Ovary (tissue), 7 donors: ENCODE measurements at regions not wholly inside any gene's neighbourhood (a gene's known extent, or its start where the extent isn't known, plus 50 kb on each side); places are given as distances from the start of the nearest gene placed in this dataset.

Experiments
- DNase-seq, 5 donors: peaks; one replicate each; pipeline ENCODE4 v3.0.0-alpha.2; 2019 to 2020
- H3K27ac ChIP-seq, 2 donors: fragments of 200-600 bp; one replicate each; pipeline versions ENCODE4 v1.5.1 to v1.8.0; 2019 to 2022
- H3K27me3 ChIP-seq: fragments of 200-600 bp; one replicate; pipeline ENCODE4 v1.8.0; 2022
- H3K36me3 ChIP-seq: fragments of 200-600 bp; sonication (generic); one replicate; pipeline ENCODE4 v1.5.1; 2019
- H3K4me1 ChIP-seq: one replicate; pipeline ENCODE4 v1.8.1; 2013; ENCODE audit warnings: mild to moderate bottlenecking, moderate library complexity; ENCODE audit not compliant: insufficient read depth
- H3K4me3 ChIP-seq: fragments of 200-600 bp; sonication (generic); one replicate; pipeline ENCODE4 v1.5.1; 2017
- H3K9me3 ChIP-seq, 2 donors: fragments of 200-600 bp in 1 of 2; sonication (generic) in 1 of 2; one replicate each; pipeline versions ENCODE4 v1.5.1 to v1.8.1; 2013 to 2019; ENCODE audit warnings: mild to moderate bottlenecking in 1 of 2, moderate library complexity in 1 of 2
- EP300 ChIP-seq: sonication (generic); formaldehyde crosslinking; IDR thresholded peaks from one replicate; pipeline ENCODE4 v1.6.1; 2017; ENCODE audit warnings: antibody characterized with exemption
- POLR2A ChIP-seq: fragments of 450-650 bp; IDR thresholded peaks from one replicate; pipeline ENCODE4 v1.6.1; 2017; ENCODE audit warnings: antibody characterized with exemption, mild to moderate bottlenecking, moderate library complexity
- WGBS, 3 donors: extraction: QIAGEN DNeasy Blood & Tissue Kit in 1 of 3; methylation state at CpG; one replicate each; pipeline versions ENCODE4 v1.1.5 to v1.1.7; 2013 to 2017; 5-methylcytosine and 5-hydroxymethylcytosine counted together
- intact Hi-C, 4 donors: fragments of 100-400 bp; cut with DNase I; formaldehyde crosslinking; loops; one replicate each; pipeline versions ENCODE4 v1.11.0 to v1.15.1; 2022 to 2023
- TF ChIP-seq, protein P1 (sequence below), 3 donors: fragments of 450-650 bp in 2 of 3; fragments of 200-600 bp in 1 of 3; IDR thresholded peaks; one replicate each; pipeline versions ENCODE4 v1.5.1 to v1.8.0; 2016 to 2022; ENCODE audit warnings: antibody characterized with exemption in 3 of 3, mild to moderate bottlenecking in 1 of 3
- donor health status: DM: no; HTN: no; CAD: no; lungs with moderate emphysema.
- donor health status: DM: no; HTN: no; CAD: no.
- donor health status: Bipolar disorder and iron deficiency.
- donor health status: DM: no; HTN: no; CAD: no.
- donor health status: DM: yes; HTN: yes; CAD: no.

DNA sequence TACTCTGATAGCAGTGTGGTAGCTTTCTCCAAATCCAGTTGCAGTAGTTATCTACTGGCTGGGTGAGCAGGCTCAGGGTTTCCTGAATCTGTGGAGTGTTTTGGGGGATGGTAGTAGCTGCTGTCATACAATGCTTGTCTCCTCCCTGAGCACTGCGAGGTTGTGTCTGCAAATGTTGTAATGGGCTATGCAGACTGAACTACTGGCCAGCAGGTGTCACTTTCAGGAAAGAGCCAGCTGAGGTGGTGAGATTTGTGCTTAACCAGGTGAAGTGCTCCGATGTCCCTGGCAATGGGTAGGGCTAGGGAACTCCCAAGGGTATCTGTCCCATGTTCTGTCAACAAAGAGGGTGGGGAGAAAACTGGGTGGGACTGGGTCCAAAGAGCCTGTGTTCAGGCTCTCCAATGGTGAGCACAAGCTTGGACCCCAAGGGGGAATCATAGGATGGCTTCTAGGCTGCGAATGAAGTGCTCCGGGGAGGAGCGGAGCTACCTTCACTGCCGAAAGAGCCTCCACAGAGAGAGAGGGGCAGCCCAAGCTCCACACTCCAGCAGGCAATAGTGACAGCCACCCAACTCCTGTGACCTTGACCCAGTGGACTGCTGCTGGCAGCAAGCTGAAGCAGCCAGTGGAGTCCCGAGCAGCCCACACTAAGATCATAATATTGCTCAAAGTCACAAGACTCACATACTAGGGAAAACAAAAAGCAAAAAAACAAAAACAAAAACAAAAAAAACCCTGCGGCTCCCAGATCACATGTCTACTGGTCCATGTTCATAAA lies 1324.0 kb upstream of the USP15 start:
- 80 to 89% (median 85%) methylated on average over 8 of the region's 8 CpGs for whole genome bisulfite sequencing, 3 donors
- DNase-seq = no peak
- H3K9me3 ChIP-seq = no peaks in the 10 kb centered on the region
- H3K36me3 ChIP-seq = no peaks in the 10 kb centered on the region
- TF ChIP-seq, protein P1, sequence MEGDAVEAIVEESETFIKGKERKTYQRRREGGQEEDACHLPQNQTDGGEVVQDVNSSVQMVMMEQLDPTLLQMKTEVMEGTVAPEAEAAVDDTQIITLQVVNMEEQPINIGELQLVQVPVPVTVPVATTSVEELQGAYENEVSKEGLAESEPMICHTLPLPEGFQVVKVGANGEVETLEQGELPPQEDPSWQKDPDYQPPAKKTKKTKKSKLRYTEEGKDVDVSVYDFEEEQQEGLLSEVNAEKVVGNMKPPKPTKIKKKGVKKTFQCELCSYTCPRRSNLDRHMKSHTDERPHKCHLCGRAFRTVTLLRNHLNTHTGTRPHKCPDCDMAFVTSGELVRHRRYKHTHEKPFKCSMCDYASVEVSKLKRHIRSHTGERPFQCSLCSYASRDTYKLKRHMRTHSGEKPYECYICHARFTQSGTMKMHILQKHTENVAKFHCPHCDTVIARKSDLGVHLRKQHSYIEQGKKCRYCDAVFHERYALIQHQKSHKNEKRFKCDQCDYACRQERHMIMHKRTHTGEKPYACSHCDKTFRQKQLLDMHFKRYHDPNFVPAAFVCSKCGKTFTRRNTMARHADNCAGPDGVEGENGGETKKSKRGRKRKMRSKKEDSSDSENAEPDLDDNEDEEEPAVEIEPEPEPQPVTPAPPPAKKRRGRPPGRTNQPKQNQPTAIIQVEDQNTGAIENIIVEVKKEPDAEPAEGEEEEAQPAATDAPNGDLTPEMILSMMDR (IDR thresholded peaks at IDR 0.05) = no peak
- TF ChIP-seq POLR2A (no peak), EP300 (no peak)
- H3K27me3 ChIP-seq = no peaks in the 10 kb centered on the region
- H3K27ac ChIP-seq = no peak overlapping the region
- H3K4me1 ChIP-seq = no peaks in the 10 kb centered on the region
- intact Hi-C loops = no loop called here
- no peak overlapping the region for H3K4me3 ChIP-seq

DNA sequence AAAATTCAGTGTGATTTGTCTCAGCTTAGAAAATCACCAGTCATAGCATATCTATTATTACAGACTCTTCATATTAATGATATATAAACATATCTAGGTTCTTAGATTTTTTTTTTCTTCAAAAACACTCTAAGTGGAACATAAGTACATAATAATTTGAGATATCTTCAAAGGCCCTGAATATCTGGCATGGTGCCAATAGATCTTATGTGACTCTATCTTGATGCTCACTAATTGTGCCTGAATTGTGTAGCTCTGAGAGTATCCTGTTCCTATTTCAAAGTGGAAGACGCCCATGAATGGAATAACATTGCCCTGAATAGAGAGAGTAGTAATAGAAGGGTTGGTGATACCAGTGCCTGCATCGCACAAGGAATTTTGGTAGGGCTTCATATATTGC lies 1312.7 kb upstream of the USP15 start:
- intact Hi-C loops = no loop called here
- 90 to 100% (median 93%) methylated on average over 2 of the region's 2 CpGs for WGBS, 3 donors
- H3K36me3 ChIP-seq = no peaks in the 10 kb centered on the region
- DNase-seq = no peak
- H3K9me3 ChIP-seq = no peaks in the 10 kb centered on the region
- H3K27me3 ChIP-seq = no peaks in the 10 kb centered on the region
- H3K4me3 ChIP-seq = no peak overlapping the region
- TF ChIP-seq, protein P1 (IDR thresholded peaks at IDR 0.05) = no peak
- TF ChIP-seq EP300 (no peak), POLR2A (no peak)
- no peaks in the 10 kb centered on the region for H3K4me1 ChIP-seq
- no peak overlapping the region for H3K27ac ChIP-seq

DNA sequence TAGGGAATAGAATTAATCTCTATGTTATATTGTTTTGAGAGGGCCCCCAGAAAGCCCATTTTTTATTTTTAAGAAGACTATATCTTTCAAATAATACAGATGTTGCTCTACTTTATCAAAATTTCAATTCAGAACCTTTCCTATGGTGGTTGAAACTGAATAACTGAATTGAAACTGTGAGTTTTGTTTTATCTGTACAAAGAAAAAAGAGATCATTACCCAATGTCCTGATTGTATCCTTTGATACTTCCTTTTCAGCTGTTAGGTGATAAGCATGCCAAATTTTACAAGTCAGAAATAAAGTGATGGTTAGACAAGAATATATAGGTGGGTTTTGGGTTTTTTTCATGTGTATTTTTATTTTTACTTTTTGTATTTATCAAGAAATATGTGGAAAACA lies 1293.1 kb upstream of the USP15 start:
- H3K4me3 ChIP-seq = no peak overlapping the region
- H3K4me1 ChIP-seq = no peaks in the 10 kb centered on the region
- no peak for DNase-seq
- intact Hi-C loops = no loop called here
- H3K27ac ChIP-seq = no peak overlapping the region
- TF ChIP-seq POLR2A (no peak), EP300 (no peak)
- TF ChIP-seq, protein P1 (IDR thresholded peaks at IDR 0.05) = no peak
- H3K36me3 ChIP-seq = no peaks in the 10 kb centered on the region
- H3K27me3 ChIP-seq = no peaks in the 10 kb centered on the region
- no peaks in the 10 kb centered on the region for H3K9me3 ChIP-seq

DNA sequence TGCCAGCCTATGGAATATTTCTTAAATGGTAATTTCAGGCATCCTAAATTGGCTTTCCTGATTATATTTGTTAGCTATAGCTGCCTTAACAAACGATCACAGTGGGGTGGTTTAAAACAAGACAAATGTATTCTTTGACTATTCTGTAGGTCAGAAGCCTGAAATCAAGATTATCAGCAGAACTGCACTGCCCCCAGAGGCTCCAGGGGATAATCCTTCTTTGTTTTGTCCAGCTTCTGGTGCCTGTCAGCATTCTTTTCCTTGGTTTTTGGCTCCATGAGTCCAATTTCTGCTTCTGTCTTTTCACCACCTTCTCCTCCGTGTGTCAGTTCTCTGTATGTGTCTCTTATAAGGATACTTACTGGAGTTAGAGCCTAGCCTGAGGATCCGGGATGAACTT lies 1282.2 kb upstream of the USP15 start:
- TF ChIP-seq EP300 (no peak), POLR2A (no peak)
- TF ChIP-seq, protein P1 (IDR thresholded peaks at IDR 0.05) = no peak
- no peak for DNase-seq
- 27 to 33% (median 27%) methylated on average over 3 of the region's 3 CpGs for WGBS, 3 donors

More for the DNA sequence above, 1282.2 kb upstream of the USP15 start:
- H3K27me3 ChIP-seq = no peaks in the 10 kb centered on the region
- no peaks in the 10 kb centered on the region for H3K36me3 ChIP-seq
- H3K9me3 ChIP-seq = no peaks in the 10 kb centered on the region
- no peaks in the 10 kb centered on the region for H3K4me1 ChIP-seq
- no peak overlapping the region for H3K27ac ChIP-seq
- intact Hi-C loops = no loop called here
- H3K4me3 ChIP-seq = no peak overlapping the region
